A204.1 (cell line): ENCODE measurements at regions not wholly inside any gene's neighbourhood (a gene's known extent, or its start where the extent isn't known, plus 50 kb on each side); places are given as distances from the start of the nearest gene placed in this dataset.
"Not testable (repeated sequence)": the region's sequence is repeated elsewhere in the genome, so short reads cannot be mapped to it uniquely, and the experiment has no call there.

ENCODE experiments used
- FAIRE-seq: peaks from 2 replicates; lab custom pipeline; 2012; peaks lifted over from hg19 to GRCh38; lab: Jason Lieb, UNC

DNA sequence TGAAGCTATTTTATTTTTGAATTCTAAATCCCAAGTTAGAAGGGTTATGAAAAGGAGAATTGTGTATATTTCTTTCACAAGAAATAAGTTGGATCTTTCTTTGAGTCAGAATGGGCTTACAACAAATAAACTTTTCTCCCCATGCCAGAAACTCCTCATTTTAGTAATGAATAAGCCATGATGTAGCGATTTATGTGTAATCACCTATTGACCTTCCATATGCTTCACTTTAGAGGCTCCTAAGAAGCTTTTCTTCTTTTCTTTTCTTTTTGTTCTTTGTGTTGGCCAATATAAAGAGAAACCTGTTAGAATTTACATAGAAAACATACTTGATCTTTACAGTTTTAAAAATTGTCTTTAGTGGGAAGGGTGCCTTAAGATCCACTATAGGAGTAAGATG, 370.2 kb downstream of the UTRN start:
- no peak for FAIRE-seq

DNA sequence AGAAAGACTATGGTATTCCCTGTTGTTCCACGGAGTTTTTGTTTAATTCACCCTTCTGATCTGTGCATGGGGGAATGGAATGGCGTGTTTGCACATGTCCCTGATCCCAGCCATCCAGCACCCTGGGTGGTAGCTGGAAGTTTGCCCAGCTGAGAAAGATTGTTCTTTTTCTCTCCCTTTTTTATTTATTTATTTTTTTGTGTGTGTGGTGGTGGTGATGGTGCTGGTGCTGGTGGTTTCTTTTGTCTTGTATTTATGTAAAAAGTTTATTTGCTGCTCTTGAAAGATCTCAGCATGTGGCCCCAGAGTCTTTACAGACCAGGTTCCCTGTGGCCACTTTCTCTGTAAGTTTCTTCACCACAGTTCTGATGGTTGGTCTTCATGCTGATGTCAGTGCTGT, 372.6 kb downstream of the UTRN start:
- no peak for FAIRE-seq

GRCh38 chr6:144659202-144660182, 374.4 kb downstream of the UTRN start:
- no peak for FAIRE-seq

DNA sequence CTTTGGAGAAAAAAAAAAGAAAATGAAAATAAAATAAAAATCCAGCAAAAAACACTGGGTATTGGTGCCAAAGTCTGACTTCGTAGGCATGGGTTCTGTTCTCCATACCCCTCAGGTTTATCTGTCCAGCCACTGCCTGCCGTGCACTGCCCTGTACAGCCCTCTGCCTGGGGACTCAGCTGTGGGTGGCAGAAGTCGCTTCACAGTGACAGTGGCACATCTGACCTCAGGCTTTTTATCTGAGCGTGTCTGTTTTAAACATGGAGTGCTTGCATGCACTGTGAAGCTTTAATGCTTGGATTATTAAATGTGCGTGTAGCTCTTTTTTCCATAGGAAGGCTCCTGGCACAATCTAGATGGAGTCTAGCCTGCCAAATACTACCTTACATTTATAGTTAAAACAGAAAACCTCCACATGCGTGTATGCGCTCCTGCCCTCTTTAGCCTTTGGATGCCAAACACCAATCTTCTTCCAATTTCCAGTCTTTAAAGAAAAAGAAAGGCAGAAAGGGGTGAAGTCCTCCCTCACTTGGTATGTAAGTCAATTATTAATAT, 375.5 kb downstream of the UTRN start:
- no peak for FAIRE-seq

DNA sequence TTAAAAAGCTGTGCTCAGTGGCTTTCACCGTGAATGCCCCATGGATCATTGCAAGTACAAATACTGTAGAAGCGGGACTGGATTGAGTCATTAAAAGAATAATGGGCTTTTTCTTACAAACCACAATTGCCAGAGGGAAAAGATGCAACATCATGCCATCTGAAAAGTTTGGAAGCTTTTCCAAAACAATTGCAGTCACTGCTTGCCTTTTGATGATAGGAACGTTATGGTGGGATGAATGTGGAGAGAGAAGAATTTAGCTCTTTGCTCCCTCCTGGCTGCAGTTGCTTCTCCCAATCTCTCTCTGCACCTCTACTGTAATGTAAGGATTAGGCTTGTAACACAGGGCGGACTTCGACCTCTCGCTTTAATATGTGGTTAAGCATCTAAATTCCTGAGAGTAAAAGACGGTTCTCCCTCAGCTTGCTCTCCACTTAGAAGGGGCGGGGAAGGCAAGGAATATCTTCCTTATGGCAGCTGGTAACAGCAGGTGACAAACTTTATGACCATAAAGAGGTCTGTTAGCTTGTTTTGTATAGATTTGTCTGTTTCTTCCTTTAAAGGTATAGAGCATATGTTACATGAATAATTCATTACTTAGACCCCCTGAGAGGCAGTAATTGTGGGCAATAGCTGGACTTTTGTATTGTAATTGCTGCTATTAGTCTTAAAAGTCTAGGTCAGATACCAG, 376.1 kb downstream of the UTRN start:
- FAIRE-seq = no peak

DNA sequence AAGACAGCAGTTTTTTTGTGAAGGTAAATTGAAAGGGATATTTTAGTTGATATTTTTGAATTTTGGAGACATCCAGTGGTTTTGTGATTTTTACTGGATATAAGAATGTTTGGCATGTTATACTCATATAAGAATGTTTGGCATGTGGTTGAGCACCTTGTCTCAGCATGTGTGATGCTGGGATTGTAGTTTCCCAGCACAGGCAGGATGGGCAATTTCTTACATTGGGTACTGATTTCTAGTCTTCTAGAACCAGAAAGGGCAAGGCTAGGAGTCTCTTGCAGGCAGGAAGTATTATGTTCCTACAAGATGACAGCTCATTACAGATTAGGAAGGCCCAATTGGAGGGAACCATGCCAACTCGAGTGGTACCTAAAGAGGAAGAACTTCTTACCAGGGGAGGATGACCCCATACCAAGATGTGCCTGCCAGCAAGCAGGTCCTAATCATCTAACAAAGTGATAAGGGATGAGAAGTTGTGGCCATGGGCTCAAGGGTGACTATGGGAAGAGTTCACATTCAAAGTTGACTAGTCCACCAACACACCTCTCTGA, 377.8 kb downstream of the UTRN start:
- FAIRE-seq = no peak

- no peak for FAIRE-seq
Measured at GRCh38 chr6:144664281-144664680, 379.1 kb downstream of the UTRN start.

- no peak for FAIRE-seq
Measured at GRCh38 chr6:144664947-144665346, 379.8 kb downstream of the UTRN start.

DNA sequence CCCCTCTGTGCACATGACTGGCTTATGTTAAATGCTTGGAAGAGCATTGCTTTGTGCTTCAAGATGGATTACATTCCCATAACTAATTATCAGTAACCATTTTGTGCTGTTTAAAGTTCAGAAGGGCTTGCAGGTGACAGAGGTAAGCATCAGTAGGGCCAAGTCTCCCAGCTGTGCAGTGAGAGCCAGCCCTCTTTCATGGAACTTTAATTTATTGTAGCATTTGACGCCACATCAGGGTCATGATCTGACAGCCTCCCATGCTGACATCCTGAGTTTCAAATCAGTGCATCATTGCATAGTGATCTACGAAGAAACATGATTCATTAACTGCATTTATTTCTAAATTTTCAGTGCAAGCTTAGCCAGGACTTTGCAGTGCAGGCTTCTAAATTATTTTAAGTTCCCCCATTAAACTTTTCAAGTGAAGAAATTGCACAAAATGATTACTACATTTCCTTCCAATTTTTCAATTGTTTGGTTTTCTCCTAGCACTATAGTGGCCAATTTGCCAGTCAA, 380.9 kb downstream of the UTRN start:
- FAIRE-seq = no peak

GRCh38 chr6:144666781-144667180, 381.6 kb downstream of the UTRN start:
- no peak for FAIRE-seq

GRCh38 chr6:144667532-144668503, 382.7 kb downstream of the UTRN start:
- no peak for FAIRE-seq

DNA sequence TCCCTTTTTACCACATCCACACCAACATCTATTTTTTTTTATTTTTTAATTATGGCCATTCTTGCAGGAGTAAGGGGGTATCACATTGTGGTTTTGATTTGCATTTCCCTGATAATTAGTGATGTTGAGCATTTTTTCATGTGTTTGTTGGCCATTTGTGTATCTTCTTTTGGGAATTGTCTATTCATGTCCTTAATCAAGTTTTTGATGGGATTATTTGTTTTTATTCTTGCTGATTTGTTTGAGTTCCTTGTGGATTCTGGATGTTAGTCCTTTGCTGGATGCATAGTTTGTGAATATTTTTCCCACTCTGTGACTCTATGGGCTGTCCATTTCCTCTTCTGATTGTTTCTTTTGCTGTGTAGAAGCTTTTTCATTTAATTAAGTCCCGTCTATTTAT, 385.1 kb downstream of the UTRN start:
- FAIRE-seq = not testable (repeated sequence)

GRCh38 chr6:144673807-144674206, 388.7 kb downstream of the UTRN start:
- no peak for FAIRE-seq

DNA sequence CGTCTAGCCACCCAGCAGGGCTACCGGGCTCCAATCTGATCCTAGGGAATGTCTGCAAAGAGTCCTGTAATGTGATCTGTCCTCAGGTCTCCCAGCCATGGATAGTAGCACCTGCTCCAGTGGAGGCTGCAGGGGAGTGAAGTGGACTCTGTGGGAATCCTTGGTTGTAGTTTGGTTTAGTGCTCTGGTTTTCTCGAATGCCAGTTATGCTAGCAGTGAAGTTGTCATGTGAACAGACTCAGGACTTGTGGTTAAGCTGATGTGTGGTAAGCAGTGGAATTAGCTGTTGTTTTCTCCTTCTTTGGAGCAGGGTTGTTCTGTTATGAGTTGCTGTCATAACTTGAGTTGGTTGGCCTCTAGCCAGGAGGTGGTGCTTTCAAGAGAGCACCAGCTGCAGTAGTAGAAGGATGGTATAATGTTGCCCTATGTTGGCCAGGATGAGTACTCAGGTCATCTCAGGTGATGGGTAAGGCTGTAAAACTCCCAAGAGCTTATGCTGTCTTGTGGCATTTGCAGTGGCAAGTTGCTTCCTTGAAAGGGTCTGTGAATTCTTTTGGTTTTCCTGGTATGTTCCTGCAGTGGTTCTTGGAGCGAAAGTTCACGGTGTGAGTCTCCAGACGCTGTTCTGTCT, 390.2 kb downstream of the UTRN start:
- no peak for FAIRE-seq

GRCh38 chr6:144676310-144676709, 391.2 kb downstream of the UTRN start:
- FAIRE-seq = not testable (repeated sequence)

- not testable (repeated sequence) for FAIRE-seq
Measured at GRCh38 chr6:144677263-144677662, 392.1 kb downstream of the UTRN start.

- FAIRE-seq = no peak
Measured at GRCh38 chr6:144678844-144679243, 393.7 kb downstream of the UTRN start.

- FAIRE-seq = no peak
Measured at GRCh38 chr6:144681334-144681733, 396.2 kb downstream of the UTRN start.

DNA sequence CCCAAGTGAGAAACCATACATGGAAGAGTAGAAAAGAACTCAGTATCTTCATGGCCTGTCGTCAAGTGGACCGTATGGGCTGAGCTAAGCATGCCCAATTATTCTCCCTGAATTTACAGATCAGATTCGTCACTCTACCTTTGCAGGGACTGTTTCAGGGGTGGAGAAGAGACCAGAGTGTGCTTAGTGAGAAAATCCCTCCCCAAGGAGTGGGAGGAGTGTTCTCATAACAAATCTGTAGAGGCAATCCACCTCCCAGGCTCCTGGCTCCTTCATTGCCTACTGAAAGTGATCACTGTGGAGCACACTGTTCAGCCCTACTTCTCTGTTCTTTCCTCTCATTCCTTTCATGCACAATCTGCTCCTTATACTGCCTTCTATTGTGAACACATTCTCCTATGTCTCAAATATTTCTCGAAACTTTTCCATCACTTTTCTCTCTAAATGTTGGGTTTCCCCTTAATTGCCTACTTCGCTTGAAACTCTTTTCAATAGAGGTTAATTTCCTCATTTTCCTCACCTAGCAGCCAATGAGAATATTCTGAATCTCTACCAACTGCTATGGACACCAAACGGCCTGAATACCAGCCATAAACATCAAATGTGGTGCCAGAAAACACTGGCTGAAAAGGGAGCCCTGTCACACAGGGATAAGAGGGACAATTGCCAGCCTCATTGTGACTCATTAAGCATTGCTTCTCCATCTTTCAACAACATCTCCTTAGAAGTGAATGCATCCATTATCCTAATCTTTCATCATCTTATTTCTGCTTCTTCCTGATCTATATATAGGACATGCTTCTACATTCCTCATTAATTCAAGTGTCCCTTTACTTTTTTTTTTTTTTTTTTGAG, 398.3 kb downstream of the UTRN start:
- FAIRE-seq = no peak

- no peak for FAIRE-seq
Measured at GRCh38 chr6:144688713-144689112, 403.6 kb downstream of the UTRN start.
